ENCODE measurements at regions not wholly inside any gene's neighbourhood (a gene's known extent, or its start where the extent isn't known, plus 50 kb on each side); places are given as distances from the start of the nearest gene placed in this dataset.

DNA sequence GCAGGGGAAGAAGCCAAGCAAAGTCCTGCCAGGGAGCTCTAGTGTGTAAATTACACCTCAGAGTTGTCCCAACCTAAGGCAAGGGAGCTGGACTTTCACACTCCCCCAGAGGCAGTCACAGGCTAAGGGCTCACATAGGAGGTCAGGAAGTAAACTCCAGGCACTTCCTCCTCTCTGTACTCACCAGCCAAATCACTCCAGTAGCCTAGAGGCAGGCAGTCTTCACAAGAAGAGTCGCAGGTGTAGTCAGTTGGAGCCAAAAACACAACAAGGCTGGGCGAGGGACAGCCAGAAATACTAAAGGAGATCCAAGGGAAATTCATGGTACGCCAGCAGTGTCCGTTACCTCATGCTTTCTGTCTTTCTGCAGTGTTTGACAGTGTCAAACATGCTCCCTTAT lies 205.0 kb downstream of the C1D start:
- no peak for DNase-seq
- H3K9me3 ChIP-seq, result peaks cover 0 to 2% (median 0%) of the 10 kb centered on the region in 11 donors
- no peak overlapping the region for H3K4me3 ChIP-seq
- no peak for TF ChIP-seq CTCF (IDR thresholded peaks at IDR 0.05)
- no peaks in the 10 kb centered on the region for H3K4me1 ChIP-seq
- ATAC-seq, result no peak
- H3K27ac ChIP-seq, result no peak overlapping the region
- intact Hi-C loops (cut with DNase I), result loop anchor here in 1 of 10 donors (10.0 kb wide), 1 partner anchor 1273 kb away; no protein-coding TSS in a partner anchor
- WGBS, 2 donors, result 83 to 90% methylated on average over 4 of the region's 4 CpGs
- peaks cover 0 to 36% (median 17%) of the 10 kb centered on the region in 7 donors for H3K27me3 ChIP-seq
- H3K36me3 ChIP-seq, result no peaks in the 10 kb centered on the region

DNA sequence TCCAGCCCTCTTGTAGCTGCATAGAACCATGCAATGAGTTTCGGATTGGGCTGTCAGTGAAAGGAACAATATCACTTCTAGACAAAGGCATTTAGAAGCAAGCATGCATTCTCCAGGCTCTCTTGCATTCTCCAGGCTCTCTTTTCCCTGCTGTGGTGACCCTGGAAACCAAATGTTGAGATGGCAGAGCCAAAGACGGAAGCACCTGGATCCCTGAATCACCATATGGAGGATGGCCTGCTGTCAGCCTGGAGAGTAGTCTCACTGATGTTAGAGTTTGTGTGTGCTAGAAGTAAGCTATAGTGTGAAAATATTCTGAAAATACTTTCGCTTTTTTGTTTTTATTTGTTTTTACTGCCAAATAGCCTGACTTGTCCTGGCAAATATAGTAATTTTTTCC lies 203.9 kb downstream of the C1D start:
- no peaks in the 10 kb centered on the region for H3K4me1 ChIP-seq
- ATAC-seq (no peak), DNase-seq (no peak)
- WGBS, 2 donors, result 92 to 93% methylated on average over 3 of the region's 3 CpGs
- H3K4me3 ChIP-seq, result no peak overlapping the region
- TF ChIP-seq CTCF (IDR thresholded peaks at IDR 0.05), result no peak
- H3K27ac ChIP-seq, result no peak overlapping the region
- H3K9me3 ChIP-seq, result peaks cover 0 to 2% (median 0%) of the 10 kb centered on the region in 11 donors
- intact Hi-C loops (cut with DNase I), result loop anchor here in 1 of 10 donors (10.0 kb wide), 1 partner anchor 1274 kb away; no protein-coding TSS in a partner anchor
- H3K27me3 ChIP-seq, result peaks cover 0 to 36% (median 17%) of the 10 kb centered on the region in 7 donors
- no peaks in the 10 kb centered on the region for H3K36me3 ChIP-seq

DNA sequence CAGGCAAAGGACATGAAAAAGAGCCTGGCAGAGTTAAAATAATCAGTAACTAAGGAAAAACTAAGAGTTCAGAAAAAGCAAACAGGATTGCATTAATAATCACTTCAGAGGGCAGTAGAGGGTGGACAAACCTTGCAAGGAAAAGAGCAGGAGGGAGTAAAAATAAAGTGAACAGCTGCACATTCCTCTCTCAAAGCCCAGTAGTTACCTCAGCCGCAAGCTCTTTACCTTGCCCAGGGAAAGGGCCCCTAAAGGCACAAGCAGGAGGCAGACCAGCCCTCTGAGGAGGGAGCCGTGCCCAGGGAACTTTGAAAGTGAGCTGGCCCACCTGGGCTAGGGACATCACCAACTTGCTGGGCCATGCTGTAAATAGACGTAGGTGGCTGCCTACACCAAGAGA lies 196.9 kb downstream of the C1D start:
- H3K27me3 ChIP-seq, result peaks cover 0 to 30% (median 9%) of the 10 kb centered on the region in 7 donors
- H3K27ac ChIP-seq, result no peak overlapping the region
- TF ChIP-seq CTCF (IDR thresholded peaks at IDR 0.05), result no peak
- no peaks in the 10 kb centered on the region for H3K36me3 ChIP-seq
- no peak overlapping the region for H3K4me3 ChIP-seq
- peaks cover 0 to 2% (median 0%) of the 10 kb centered on the region in 11 donors for H3K9me3 ChIP-seq
- no peak for ATAC-seq
- intact Hi-C loops (cut with DNase I), result no loop called here
- WGBS, 2 donors, result 58 to 59% methylated on average over 3 of the region's 3 CpGs
- no peak for DNase-seq
- H3K4me1 ChIP-seq, result no peaks in the 10 kb centered on the region

GRCh38 chr2:67867735-67868134 lies 195.1 kb downstream of the C1D start:
- no peaks in the 10 kb centered on the region for H3K36me3 ChIP-seq
- WGBS, 2 donors, result 65 to 79% methylated on average over 5 of the region's 5 CpGs
- H3K27me3 ChIP-seq, result peaks cover 0 to 23% (median 14%) of the 10 kb centered on the region in 7 donors
- no peaks in the 10 kb centered on the region for H3K9me3 ChIP-seq
- no peak overlapping the region for H3K27ac ChIP-seq
- no peak for ATAC-seq
- no peak overlapping the region for H3K4me3 ChIP-seq
- intact Hi-C loops (cut with DNase I), result no loop called here
- no peak for TF ChIP-seq CTCF (IDR thresholded peaks at IDR 0.05)
- no peak for DNase-seq
- H3K4me1 ChIP-seq, result no peaks in the 10 kb centered on the region

Data from heart right ventricle (tissue), 16 donors.